ENCODE measurements at regions not wholly inside any gene's neighbourhood (a gene's known extent, or its start where the extent isn't known, plus 50 kb on each side); places are given as distances from the start of the nearest gene placed in this dataset.

- TF ChIP-seq KLF13 (tag; IDR thresholded peaks at IDR 0.05; ENCODE audit: borderline replicate concordance, low read depth) = no peak
- no peak for TF ChIP-seq HDGF (IDR thresholded peaks at IDR 0.05)
- TF ChIP-seq NR2C1 (IDR thresholded peaks at IDR 0.05) = no peak
- TF ChIP-seq NR2C1 (tag; IDR thresholded peaks at IDR 0.05) = no peak
- no peak for TF ChIP-seq BRF2 (IDR thresholded peaks at IDR 0.05; ENCODE audit: borderline replicate concordance, insufficient read depth, insufficient read length)
- TF ChIP-seq NR2F6 (CRISPR knock-in tag; IDR thresholded peaks at IDR 0.05) = no peak
- TF ChIP-seq ZNF77 (CRISPR knock-in tag; IDR thresholded peaks at IDR 0.05) = no peak
- TF ChIP-seq ID3 (CRISPR knock-in tag; IDR thresholded peaks at IDR 0.05) = no peak
- no peak for TF ChIP-seq ID3 (tag; IDR thresholded peaks at IDR 0.05)
- TF ChIP-seq ZNF449 (CRISPR knock-in tag; IDR thresholded peaks at IDR 0.05) = no peak
- no peak for TF ChIP-seq BDP1 (IDR thresholded peaks at IDR 0.05; ENCODE audit: insufficient read depth, insufficient read length)
- no peak for TF ChIP-seq TAF15 (IDR thresholded peaks at IDR 0.05; ENCODE audit: low read depth, low read length)
- Histone ChIP-seq H3K27ac (ENCODE audit: extremely low read depth, low read depth, low read length) (no peak overlapping the region), H3K79me2 (ENCODE audit: control insufficient read depth, insufficient read depth, low read length) (no peaks in the 10 kb centered on the region), H3K4me3 (no peak overlapping the region), H4K20me1 (replicated peaks; ENCODE audit: control insufficient read depth, insufficient read depth, low read length) (no peaks in the 10 kb centered on the region), H3K9ac (ENCODE audit: insufficient read depth in 1 of 2, low read depth in 2 of 2, low read length in 2 of 2) (no peak overlapping the region), H2AFZ (ENCODE audit: low read depth, low read length) (no peak overlapping the region), H3K9me3 (replicated peaks; ENCODE audit: control insufficient read depth, insufficient read depth, low read depth, low read length) (no peaks in the 10 kb centered on the region), H3K9me1 (ENCODE audit: control insufficient read depth, insufficient read depth, low read length) (no peaks in the 10 kb centered on the region), H3K4me1 (replicated peaks in 1 of 2; ENCODE audit: control insufficient read depth in 2 of 2, insufficient read depth in 2 of 2, low read length in 2 of 2) (no peaks in the 10 kb centered on the region), H3K4me2 (ENCODE audit: insufficient read depth, low read length) (no peak overlapping the region), H3K36me3 (ENCODE audit: control insufficient read depth, insufficient read depth, low read length) (no peaks in the 10 kb centered on the region), H3K27me3 (ENCODE audit: control insufficient read depth in 2 of 2, insufficient read depth in 2 of 2, low read length in 2 of 2) (no peaks in the 10 kb centered on the region)
- ATAC-seq = no peak
- intact Hi-C loops (cut with micrococcal nuclease) = no loop called here
- no TSS peak for BruUV-seq (replicated peaks)
- POLR2A ChIA-PET = no interaction called here
- in situ Hi-C loops (cut with MboI) = no loop called here
- no peak for DNase-seq (ENCODE audit: extremely low read depth in 1 of 4, low spot score in 3 of 4)
- WGBS (ENCODE audit: insufficient coverage, low coverage, missing lambda C conversion rate) = 3% methylated on average over 7 of the region's 7 CpGs
- CTCF ChIA-PET (ENCODE audit: low intra/inter-chr PET ratio) = no interaction called here
- no peak for FAIRE-seq
Observed at GRCh38 chr1:164296172-164296571, 262.8 kb upstream of the PBX1 start.

Measured in K562 (cell line).